ENCODE measurements at regions not wholly inside any gene's neighbourhood (a gene's known extent, or its start where the extent isn't known, plus 50 kb on each side); places are given as distances from the start of the nearest gene placed in this dataset.

GRCh38 chr4:29304595-29304994 is 1415.6 kb upstream of the PCDH7 start:
- H3K27ac ChIP-seq (ENCODE audit: control insufficient read depth, insufficient read depth): no peak overlapping the region
- WGBS (ENCODE audit: insufficient coverage, insufficient replicate concordance, low lambda C conversion rate, missing lambda C conversion rate): 0% methylated on average over 3 of the region's 3 CpGs
- FAIRE-seq (no peak), ATAC-seq (no peak), DNase-seq (ENCODE audit: low read depth, low spot score) (no peak)
- H2AFZ ChIP-seq (ENCODE audit: control insufficient read depth, low read depth, low read length): no peak overlapping the region
- in situ Hi-C loops (cut with MboI): no loop called here
- no peak overlapping the region for H3K4me3 ChIP-seq
- H3K27me3 ChIP-seq (replicated peaks in 1 of 2; ENCODE audit: control insufficient read depth in 2 of 2, insufficient read depth in 2 of 2, low read length in 1 of 2): no peaks in the 10 kb centered on the region
- RAD21 ChIA-PET (ENCODE audit: unreplicated experiment): no interaction called here
- H3K4me1 ChIP-seq (ENCODE audit: control insufficient read depth, insufficient read depth, low read length): no peaks in the 10 kb centered on the region
- POLR2A ChIA-PET: no interaction called here
- intact Hi-C loops (cut with micrococcal nuclease; ENCODE audit: unreplicated experiment): no loop called here
- TF ChIP-seq SRF (IDR thresholded peaks at IDR 0.05; ENCODE audit: low read depth in 2 of 2, low read length in 2 of 2) (no peak), EP300 (IDR thresholded peaks at IDR 0.05; ENCODE audit: borderline replicate concordance in 1 of 2, control insufficient read depth in 1 of 2, low read depth in 2 of 2, low read length in 2 of 2) (no peak), SMC3 (IDR thresholded peaks at IDR 0.05; ENCODE audit: borderline replicate concordance, low read length) (no peak), CHD1 (IDR thresholded peaks at IDR 0.05; ENCODE audit: low read depth, low read length) (no peak), CHD4 (IDR thresholded peaks at IDR 0.05) (no peak), BACH1 (IDR thresholded peaks at IDR 0.05; ENCODE audit: borderline replicate concordance) (no peak), SREBF2 (IDR thresholded peaks at IDR 0.05; ENCODE audit: low read length) (no peak)
- H3K36me3 ChIP-seq (ENCODE audit: control insufficient read depth in 2 of 2, insufficient read depth in 2 of 2, low read length in 1 of 2): no peaks in the 10 kb centered on the region
- H4K20me1 ChIP-seq (ENCODE audit: control insufficient read depth, insufficient read depth): no peaks in the 10 kb centered on the region
- no peak overlapping the region for H3K4me2 ChIP-seq (ENCODE audit: control insufficient read depth, insufficient read depth)
- H3K9me3 ChIP-seq (replicated peaks; ENCODE audit: control insufficient read depth, insufficient read depth, low read length): no peaks in the 10 kb centered on the region
- CTCF ChIA-PET: no interaction called here
- SMC1A ChIA-PET (ENCODE audit: uncharacterized antibody, unreplicated experiment): no interaction called here
- H3K9ac ChIP-seq (ENCODE audit: control insufficient read depth, insufficient read depth, low read length): no peak overlapping the region
- no TSS peak for BruUV-seq (replicated peaks)
- no peaks in the 10 kb centered on the region for H3K79me2 ChIP-seq (ENCODE audit: control insufficient read depth, insufficient read depth, low read length)

GRCh38 chr4:29307256-29307655 is 1412.9 kb upstream of the PCDH7 start:
- POLR2A ChIA-PET: no interaction called here
- RAD21 ChIA-PET (ENCODE audit: unreplicated experiment): no interaction called here
- H4K20me1 ChIP-seq (ENCODE audit: control insufficient read depth, insufficient read depth): no peaks in the 10 kb centered on the region

More at GRCh38 chr4:29307256-29307655, 1412.9 kb upstream of the PCDH7 start:
- BruUV-seq (replicated peaks): no TSS peak
- H3K79me2 ChIP-seq (ENCODE audit: control insufficient read depth, insufficient read depth, low read length): no peaks in the 10 kb centered on the region
- ATAC-seq (no peak), FAIRE-seq (no peak), DNase-seq (ENCODE audit: low read depth, low spot score) (no peak)
- ChIA-PET CTCF (no interaction called here), SMC1A (ENCODE audit: uncharacterized antibody, unreplicated experiment) (no interaction called here)
- intact Hi-C loops (cut with micrococcal nuclease; ENCODE audit: unreplicated experiment): no loop called here
- H3K27ac ChIP-seq (ENCODE audit: control insufficient read depth, insufficient read depth): no peak overlapping the region
- H3K36me3 ChIP-seq (ENCODE audit: control insufficient read depth in 2 of 2, insufficient read depth in 2 of 2, low read length in 1 of 2): no peaks in the 10 kb centered on the region
- H3K4me1 ChIP-seq (ENCODE audit: control insufficient read depth, insufficient read depth, low read length): no peaks in the 10 kb centered on the region
- H3K9me3 ChIP-seq (replicated peaks; ENCODE audit: control insufficient read depth, insufficient read depth, low read length): no peaks in the 10 kb centered on the region
- no peak overlapping the region for H3K4me2 ChIP-seq (ENCODE audit: control insufficient read depth, insufficient read depth)
- no peak for TF ChIP-seq RAD51 (IDR thresholded peaks at IDR 0.05)
- TF ChIP-seq RCOR1 (conservative IDR thresholded peaks at IDR 0.05; ENCODE audit: low read depth, low read length): no peak
- no peak for TF ChIP-seq POLR2AphosphoS2 (IDR thresholded peaks at IDR 0.05; ENCODE audit: low read depth, low read length)
- TF ChIP-seq FOXM1 (IDR thresholded peaks at IDR 0.05; ENCODE audit: low read depth, low read length): no peak
- no peak for TF ChIP-seq NR2C2 (IDR thresholded peaks at IDR 0.05; ENCODE audit: borderline replicate concordance, control insufficient read depth, insufficient read length, low read depth)
- TF ChIP-seq NR2F1 (conservative IDR thresholded peaks at IDR 0.05): no peak
- TF ChIP-seq HCFC1 (IDR thresholded peaks at IDR 0.05; ENCODE audit: low read length): no peak
- TF ChIP-seq, protein P1, sequence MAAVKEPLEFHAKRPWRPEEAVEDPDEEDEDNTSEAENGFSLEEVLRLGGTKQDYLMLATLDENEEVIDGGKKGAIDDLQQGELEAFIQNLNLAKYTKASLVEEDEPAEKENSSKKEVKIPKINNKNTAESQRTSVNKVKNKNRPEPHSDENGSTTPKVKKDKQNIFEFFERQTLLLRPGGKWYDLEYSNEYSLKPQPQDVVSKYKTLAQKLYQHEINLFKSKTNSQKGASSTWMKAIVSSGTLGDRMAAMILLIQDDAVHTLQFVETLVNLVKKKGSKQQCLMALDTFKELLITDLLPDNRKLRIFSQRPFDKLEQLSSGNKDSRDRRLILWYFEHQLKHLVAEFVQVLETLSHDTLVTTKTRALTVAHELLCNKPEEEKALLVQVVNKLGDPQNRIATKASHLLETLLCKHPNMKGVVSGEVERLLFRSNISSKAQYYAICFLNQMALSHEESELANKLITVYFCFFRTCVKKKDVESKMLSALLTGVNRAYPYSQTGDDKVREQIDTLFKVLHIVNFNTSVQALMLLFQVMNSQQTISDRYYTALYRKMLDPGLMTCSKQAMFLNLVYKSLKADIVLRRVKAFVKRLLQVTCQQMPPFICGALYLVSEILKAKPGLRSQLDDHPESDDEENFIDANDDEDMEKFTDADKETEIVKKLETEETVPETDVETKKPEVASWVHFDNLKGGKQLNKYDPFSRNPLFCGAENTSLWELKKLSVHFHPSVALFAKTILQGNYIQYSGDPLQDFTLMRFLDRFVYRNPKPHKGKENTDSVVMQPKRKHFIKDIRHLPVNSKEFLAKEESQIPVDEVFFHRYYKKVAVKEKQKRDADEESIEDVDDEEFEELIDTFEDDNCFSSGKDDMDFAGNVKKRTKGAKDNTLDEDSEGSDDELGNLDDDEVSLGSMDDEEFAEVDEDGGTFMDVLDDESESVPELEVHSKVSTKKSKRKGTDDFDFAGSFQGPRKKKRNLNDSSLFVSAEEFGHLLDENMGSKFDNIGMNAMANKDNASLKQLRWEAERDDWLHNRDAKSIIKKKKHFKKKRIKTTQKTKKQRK (IDR thresholded peaks at IDR 0.05; ENCODE audit: low read depth, low read length): no peak
- no peak for TF ChIP-seq MAX (IDR thresholded peaks at IDR 0.05; ENCODE audit: low read depth, low read length)
- no peak for TF ChIP-seq ETV6 (conservative IDR thresholded peaks at IDR 0.05 in 1 of 2, IDR thresholded peaks at IDR 0.05 in 1 of 2; ENCODE audit: borderline replicate concordance in 1 of 2, low read depth in 1 of 2)
- TF ChIP-seq EP300 (IDR thresholded peaks at IDR 0.05; ENCODE audit: borderline replicate concordance in 1 of 2, control insufficient read depth in 1 of 2, low read depth in 2 of 2, low read length in 2 of 2): no peak
- in situ Hi-C loops (cut with MboI): no loop called here
- H3K4me3 ChIP-seq: no peak overlapping the region
- no peak overlapping the region for H2AFZ ChIP-seq (ENCODE audit: control insufficient read depth, low read depth, low read length)
- no peak overlapping the region for H3K9ac ChIP-seq (ENCODE audit: control insufficient read depth, insufficient read depth, low read length)
- H3K27me3 ChIP-seq (replicated peaks in 1 of 2; ENCODE audit: control insufficient read depth in 2 of 2, insufficient read depth in 2 of 2, low read length in 1 of 2): no peaks in the 10 kb centered on the region

Measured in GM12878 (cell line).